IgD-negative memory B cell (primary cell): ENCODE measurements at regions not wholly inside any gene's neighbourhood (a gene's known extent, or its start where the extent isn't known, plus 50 kb on each side); places are given as distances from the start of the nearest gene placed in this dataset.

ENCODE experiments used
- H3K27ac Mint-ChIP-seq, 3 donors: one replicate each; pipeline ENCODE4 v1.8.0; 2020 to 2022; ENCODE audit warnings: mild to moderate bottlenecking in 3 of 3, mixed read lengths in 3 of 3, moderate library complexity in 1 of 3
- H3K27me3 Mint-ChIP-seq: one replicate; pipeline ENCODE4 v1.8.0; 2021; ENCODE audit warnings: mixed read lengths
- H3K36me3 Mint-ChIP-seq: one replicate; pipeline ENCODE4 v1.8.0; 2020; ENCODE audit warnings: mild to moderate bottlenecking, mixed read lengths
- H3K4me1 Mint-ChIP-seq, 3 donors: one replicate each; pipeline ENCODE4 v1.8.0; 2020 to 2022; ENCODE audit warnings: mixed read lengths in 3 of 3, mild to moderate bottlenecking in 1 of 3
- H3K4me3 Mint-ChIP-seq, 4 donors: one replicate each; pipeline ENCODE4 v1.8.0; 2020 to 2022; ENCODE audit warnings: mild to moderate bottlenecking in 4 of 4, mixed read lengths in 4 of 4, moderate library complexity in 3 of 4
- H3K9me3 Mint-ChIP-seq, 3 donors: one replicate each; pipeline ENCODE4 v1.8.0; 2020 to 2021; ENCODE audit warnings: mixed read lengths in 3 of 3, mild to moderate bottlenecking in 1 of 3

- no peaks in the 10 kb centered on the region for H3K36me3 Mint-ChIP-seq
- H3K4me1 Mint-ChIP-seq: peaks cover 0 to 5% (median 0%) of the 10 kb centered on the region in 3 donors
- no peak overlapping the region for H3K27ac Mint-ChIP-seq
- peaks cover 0 to 4% (median 0%) of the 10 kb centered on the region in 3 donors for H3K9me3 Mint-ChIP-seq
- no peak overlapping the region for H3K4me3 Mint-ChIP-seq
- H3K27me3 Mint-ChIP-seq: no peaks in the 10 kb centered on the region
These were observed 132.8 kb downstream of the PTPRS start for GRCh38 chr19:5207806-5208205.

DNA sequence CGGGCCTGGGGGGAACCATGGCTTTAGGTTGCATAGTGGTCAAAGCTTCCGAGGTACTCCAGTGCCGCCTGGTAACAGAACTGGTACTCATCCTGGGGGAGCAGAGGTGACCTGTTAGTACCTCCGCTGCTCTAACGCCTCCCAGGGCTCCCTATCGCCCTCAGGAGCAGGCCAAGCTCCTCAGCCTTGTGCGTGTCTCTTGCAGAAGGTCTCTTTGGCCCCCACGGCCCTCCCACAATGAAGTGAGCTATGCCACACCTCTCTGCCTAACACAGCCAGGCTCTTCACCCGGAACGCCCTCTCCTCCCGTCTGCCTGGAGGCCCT, 133.9 kb downstream of the PTPRS start:
- peaks cover 0 to 5% (median 0%) of the 10 kb centered on the region in 3 donors for H3K4me1 Mint-ChIP-seq
- H3K36me3 Mint-ChIP-seq: no peaks in the 10 kb centered on the region
- no peaks in the 10 kb centered on the region for H3K27me3 Mint-ChIP-seq
- H3K9me3 Mint-ChIP-seq: peaks cover 0 to 4% (median 2%) of the 10 kb centered on the region in 3 donors
- H3K4me3 Mint-ChIP-seq: no peak overlapping the region
- no peak overlapping the region for H3K27ac Mint-ChIP-seq

- no peak overlapping the region for H3K27ac Mint-ChIP-seq
- H3K27me3 Mint-ChIP-seq: no peaks in the 10 kb centered on the region
These were observed 134.5 kb downstream of the PTPRS start for GRCh38 chr19:5205937-5206750.

DNA sequence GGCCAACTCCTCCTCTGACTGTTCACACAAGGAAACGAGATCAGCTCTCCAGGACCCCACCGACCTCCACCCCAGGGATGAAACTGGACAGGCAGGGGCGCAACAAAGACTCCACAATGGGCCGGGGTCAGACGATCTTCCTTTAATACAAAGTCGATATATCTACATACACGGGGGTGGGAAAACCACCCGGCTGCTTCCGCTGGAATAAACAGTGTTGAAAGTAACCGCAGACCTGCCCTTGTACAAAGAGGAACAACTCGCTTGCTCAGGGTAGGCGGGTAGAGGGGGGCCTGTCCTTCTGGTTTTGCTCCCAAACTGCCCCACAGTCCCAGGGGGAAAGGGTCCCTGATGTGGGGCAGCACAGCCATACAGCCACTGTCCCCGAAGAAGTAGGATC, 135.2 kb downstream of the PTPRS start:
- Mint-ChIP-seq H3K4me3 (peak overlapping the region in 2 of 4 donors; percentile 66 to 76), H3K27ac (peak overlapping the region in 1 of 3 donors; percentile 76), H3K9me3 (peaks cover 0 to 4% (median 4%) of the 10 kb centered on the region in 3 donors), H3K27me3 (no peaks in the 10 kb centered on the region), H3K4me1 (peaks cover 0 to 5% (median 0%) of the 10 kb centered on the region in 3 donors), H3K36me3 (no peaks in the 10 kb centered on the region)

More at GRCh38 chr19:5205937-5206750, 134.5 kb downstream of the PTPRS start:
- no peaks in the 10 kb centered on the region for H3K36me3 Mint-ChIP-seq
- peaks cover 0 to 5% (median 0%) of the 10 kb centered on the region in 3 donors for H3K4me1 Mint-ChIP-seq
- H3K9me3 Mint-ChIP-seq: peaks cover 0 to 3% (median 2%) of the 10 kb centered on the region in 3 donors
- peak overlapping the region in 1 of 4 donors; percentile 76 for H3K4me3 Mint-ChIP-seq

- peaks cover 0 to 5% (median 0%) of the 10 kb centered on the region in 3 donors for H3K4me1 Mint-ChIP-seq
- H3K9me3 Mint-ChIP-seq: peaks cover 0 to 6% (median 4%) of the 10 kb centered on the region in 3 donors
- peak overlapping the region in 1 of 4 donors; percentile 6 for H3K4me3 Mint-ChIP-seq
- no peaks in the 10 kb centered on the region for H3K27me3 Mint-ChIP-seq
- H3K36me3 Mint-ChIP-seq: no peaks in the 10 kb centered on the region
- peak overlapping the region in 1 of 3 donors; percentile 80 for H3K27ac Mint-ChIP-seq
These were observed 136.4 kb downstream of the PTPRS start for GRCh38 chr19:5204212-5204611.
